Mammary epithelial cell (primary cell): ENCODE measurements at regions not wholly inside any gene's neighbourhood (a gene's known extent, or its start where the extent isn't known, plus 50 kb on each side); places are given as distances from the start of the nearest gene placed in this dataset.

ENCODE experiments used
- CTCF ChIP-seq, 2 donors: IDR thresholded peaks in 1 of 2; conservative IDR thresholded peaks in 1 of 2; 2 replicates each; pipeline ENCODE4 v1.5.1; 2011 to 2012; ENCODE audit warnings: inconsistent platforms in 2 of 2, low read length in 2 of 2, mild to moderate bottlenecking in 2 of 2, control low read depth in 1 of 2, low read depth in 1 of 2; ENCODE audit not compliant: insufficient read depth in 1 of 2; ENCODE audit errors: extremely low read depth in 1 of 2
- EZH2 ChIP-seq: IDR thresholded peaks from 2 replicates; pipeline ENCODE4 v1.6.1; 2012; ENCODE audit warnings: low read length, inconsistent platforms, borderline replicate concordance

GRCh38 chr2:35963357-35963756 is 392.2 kb upstream of the CRIM1 start:
- no peak for TF ChIP-seq CTCF (conservative IDR thresholded peaks at IDR 0.05 in 1 of 2, IDR thresholded peaks at IDR 0.05 in 1 of 2; ENCODE audit: extremely low read depth in 1 of 2, insufficient read depth in 1 of 2, low read depth in 1 of 2, low read length in 2 of 2)
- TF ChIP-seq EZH2: no peak
